ENCODE measurements at regions not wholly inside any gene's neighbourhood (a gene's known extent, or its start where the extent isn't known, plus 50 kb on each side); places are given as distances from the start of the nearest gene placed in this dataset.

DNA sequence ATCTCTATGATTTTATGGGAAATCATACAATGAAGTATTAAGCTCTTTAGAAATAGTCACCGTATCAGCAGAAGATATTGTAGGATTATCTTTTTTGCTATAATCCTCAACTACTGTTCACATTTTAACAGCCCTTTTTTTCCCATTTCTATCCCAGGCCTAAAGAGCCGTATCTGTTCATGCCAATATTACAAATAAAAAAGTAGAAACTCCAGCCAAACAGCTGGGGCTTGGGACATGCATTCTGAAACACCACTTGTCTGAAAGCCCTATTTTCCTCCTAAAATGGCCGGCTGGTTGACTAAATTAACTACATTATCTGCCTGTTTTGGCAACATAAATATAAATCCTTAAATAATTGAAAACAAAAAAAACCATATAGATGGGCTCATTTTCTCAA, 477.8 kb downstream of the CDH2 start:
- Histone ChIP-seq H3K4ac (ENCODE audit: low read depth, low read length) (no peak overlapping the region), H3K18ac (ENCODE audit: low read depth, low read length) (no peak overlapping the region), H4K20me1 (ENCODE audit: insufficient read depth, low read length) (no peaks in the 10 kb centered on the region), H3K9ac (ENCODE audit: low read depth, low read length) (no peak overlapping the region), H4K8ac (ENCODE audit: low read depth in 2 of 2, low read length in 2 of 2) (no peak overlapping the region), H3K23ac (ENCODE audit: low read depth, low read length) (no peak overlapping the region), H3K36me3 (ENCODE audit: control insufficient read depth, insufficient read depth, low read length) (no peaks in the 10 kb centered on the region), H3K56ac (ENCODE audit: extremely low read depth, insufficient read depth, low read length) (no peak overlapping the region), H3K27ac (ENCODE audit: insufficient read depth, low read length) (no peak overlapping the region), H2AK9ac (replicated peaks; ENCODE audit: low read depth, low read length, poor library complexity) (no peak overlapping the region), H2BK120ac (ENCODE audit: low read depth, low read length) (no peak overlapping the region), H3K9me1 (ENCODE audit: insufficient read depth, low read length) (no peaks in the 10 kb centered on the region), H3K79me1 (ENCODE audit: low read depth in 1 of 2, low read length in 2 of 2) (no peaks in the 10 kb centered on the region), H3K4me2 (ENCODE audit: low read depth, low read length) (no peak overlapping the region), H3K9me3 (ENCODE audit: control insufficient read depth, insufficient read depth, low read length) (no peaks in the 10 kb centered on the region), H2BK5ac (ENCODE audit: low read depth, low read length, poor library complexity, severe bottlenecking) (no peak overlapping the region), H2AK5ac (ENCODE audit: low read depth, low read length) (no peak overlapping the region), H2BK20ac (ENCODE audit: low read depth, low read length) (no peak overlapping the region), H2AFZ (replicated peaks; ENCODE audit: low read length, poor library complexity) (no peak overlapping the region), H2BK15ac (ENCODE audit: low read depth, low read length) (no peak overlapping the region), H3K14ac (replicated peaks; ENCODE audit: low read depth, low read length) (no peak overlapping the region), H3K27me3 (ENCODE audit: control insufficient read depth, insufficient read depth, low read length) (no peaks in the 10 kb centered on the region), H3K4me1 (ENCODE audit: control insufficient read depth, insufficient read depth, low read length) (no peaks in the 10 kb centered on the region), H4K91ac (ENCODE audit: insufficient read depth, low read depth, low read length) (no peak overlapping the region), H4K5ac (ENCODE audit: low read depth, low read length) (no peak overlapping the region), H3K4me3 (ENCODE audit: insufficient read depth, low read depth, low read length) (no peak overlapping the region)
- in situ Hi-C loops (cut with MboI; ENCODE audit: low sequenced_read_pairs): no loop called here
- intact Hi-C loops (cut with micrococcal nuclease): no loop called here
- BruUV-seq (replicated peaks): no TSS peak
- dilution Hi-C loops (cut with HindIII; ENCODE audit: low sequenced_read_pairs, unreplicated experiment): no loop called here
- DNase-seq: no peak
- no peak for TF ChIP-seq MAZ (IDR thresholded peaks at IDR 0.05; ENCODE audit: borderline replicate concordance, low read depth, low read length)
- POLR2A ChIA-PET (ENCODE audit: unreplicated experiment): no interaction called here
- CTCF ChIA-PET: interaction anchor here (1.2 kb wide), 1 partner anchor 59 kb away, joined by 3 read pairs; no protein-coding TSS in a partner anchor
- no CpG with 5 or more reads among the region's 3 CpGs for WGBS, 2 experiments (ENCODE audit: extremely low coverage in 2 of 2, insufficient read length in 1 of 2)
- ATAC-seq (ENCODE audit: low read depth): no peak
